Endothelial cell of umbilical vein (primary cell): ENCODE measurements at regions not wholly inside any gene's neighbourhood (a gene's known extent, or its start where the extent isn't known, plus 50 kb on each side); places are given as distances from the start of the nearest gene placed in this dataset.

Experiments
- BruUV-seq: library from RNA; stranded (reverse); fragments of 400-500 nt; replicated peaks from 2 replicates; lab custom pipeline; 2021; lab: Mats Ljungman, UMichigan
- CTCF ChIA-PET: fragments of 300-600, 350-600 bp; sonication (Branson Sonifier 250); formaldehyde crosslinking; loops from one replicate; lab custom pipeline; 2021; ENCODE audit warnings: antibody characterized with exemption, inconsistent platforms; lab: Charles Lee
- POLR2A ChIA-PET: fragments of 300-600, 350-600 bp; sonication (Branson Sonifier 250); formaldehyde crosslinking; loops from one replicate; lab custom pipeline; 2021; ENCODE audit warnings: antibody characterized with exemption, inconsistent platforms; lab: Charles Lee
- DNase-seq: peaks from one replicate; pipeline ENCODE4 v3.0.0-alpha.2; 2011; ENCODE audit warnings: low read depth, low spot score
- FAIRE-seq: peaks from 2 replicates; lab custom pipeline; 2011; peaks lifted over from hg19 to GRCh38; lab: Jason Lieb, UNC
- H2AFZ ChIP-seq: 2 replicates; pipeline ENCODE4 v1.6.0; 2012; ENCODE audit warnings: low read depth, low read length, control low read depth, inconsistent platforms
- H3K27ac ChIP-seq: 2 replicates; pipeline ENCODE4 v1.5.1; 2011; ENCODE audit warnings: low read depth, mild to moderate bottlenecking, control low read depth, low read length, moderate library complexity; ENCODE audit not compliant: insufficient read depth
- H3K27me3 ChIP-seq, 2 experiments: 2 replicates each; pipeline versions ENCODE4 v1.6.0 to v1.6.1; 2011; ENCODE audit warnings: low read length in 2 of 2, mixed read lengths in 1 of 2; ENCODE audit not compliant: control insufficient read depth in 2 of 2, insufficient read depth in 2 of 2
- H3K36me3 ChIP-seq, 2 experiments: 2 replicates in 1 of 2; 3 replicates in 1 of 2; pipeline ENCODE4 v1.5.1; 2011; ENCODE audit warnings: low read length in 2 of 2, mild to moderate bottlenecking in 1 of 2, moderate library complexity in 1 of 2; ENCODE audit not compliant: control insufficient read depth in 2 of 2, insufficient read depth in 2 of 2; ENCODE audit errors: extremely low read depth in 1 of 2
- H3K4me1 ChIP-seq: 3 replicates; pipeline ENCODE4 v1.5.1; 2011; ENCODE audit warnings: mild to moderate bottlenecking, low read length; ENCODE audit not compliant: control insufficient read depth, insufficient read depth; ENCODE audit errors: extremely low read depth
- H3K4me2 ChIP-seq: 2 replicates; pipeline ENCODE4 v1.6.1; 2011; ENCODE audit warnings: low read length, control low read depth, mixed read lengths; ENCODE audit not compliant: insufficient read depth
- H3K4me3 ChIP-seq, 3 experiments: fragments of 200-600 bp in 1 of 3; sonication (generic), shearing (Covaris generic) in 1 of 3; replicated peaks in 1 of 3; 2 replicates each; pipeline ENCODE4 v1.5.1; 2011 to 2016; ENCODE audit warnings: control low read depth in 3 of 3, low read length in 3 of 3, mild to moderate bottlenecking in 2 of 3, inconsistent platforms in 1 of 3, low read depth in 1 of 3, moderate library complexity in 1 of 3; ENCODE audit not compliant: insufficient read depth in 1 of 3
- H3K79me2 ChIP-seq: 2 replicates; pipeline ENCODE4 v1.6.0; 2012; ENCODE audit warnings: low read length, inconsistent platforms; ENCODE audit not compliant: control insufficient read depth, insufficient read depth
- H3K9ac ChIP-seq: replicated peaks from 2 replicates; pipeline ENCODE3; 2011; ENCODE audit warnings: low read length, control low read depth; ENCODE audit not compliant: insufficient read depth; ENCODE audit errors: extremely low read depth
- H3K9me1 ChIP-seq: replicated peaks from 3 replicates; pipeline ENCODE4 v1.6.0; 2011; ENCODE audit warnings: mild to moderate bottlenecking, low read length; ENCODE audit not compliant: control insufficient read depth, insufficient read depth; ENCODE audit errors: extremely low read depth
- H3K9me3 ChIP-seq: replicated peaks from 2 replicates; pipeline ENCODE4 v1.5.1; 2012; ENCODE audit warnings: low read length, inconsistent platforms; ENCODE audit not compliant: control insufficient read depth, insufficient read depth
- H4K20me1 ChIP-seq: replicated peaks from 2 replicates; pipeline ENCODE3; 2011; ENCODE audit warnings: mild to moderate bottlenecking, low read length; ENCODE audit not compliant: control insufficient read depth, insufficient read depth; ENCODE audit errors: extremely low read depth
- CTCF ChIP-seq, 2 donors: IDR thresholded peaks; 1 replicate in 1 of 2; 2 replicates in 1 of 2; pipeline ENCODE4 v1.5.1; 2011; ENCODE audit warnings: low read length in 2 of 2, mild to moderate bottlenecking in 2 of 2, moderate library complexity in 2 of 2, control low read depth in 1 of 2, inconsistent platforms in 1 of 2, low read depth in 1 of 2; ENCODE audit not compliant: insufficient read depth in 1 of 2; ENCODE audit errors: extremely low read depth in 1 of 2
- EZH2 ChIP-seq: IDR thresholded peaks from 2 replicates; pipeline ENCODE4 v1.6.1; 2012; ENCODE audit warnings: borderline replicate concordance, low read depth, mild to moderate bottlenecking, moderate library complexity, low read length, inconsistent platforms; ENCODE audit not compliant: severe bottlenecking
- FOS ChIP-seq: IDR thresholded peaks from 2 replicates; pipeline ENCODE4 v1.6.1; 2011; ENCODE audit warnings: mild to moderate bottlenecking, low read length, moderate library complexity, borderline replicate concordance; ENCODE audit not compliant: insufficient read depth
- GATA2 ChIP-seq: IDR thresholded peaks from 2 replicates; pipeline ENCODE4 v1.7.0; 2011; ENCODE audit warnings: low read depth, mild to moderate bottlenecking, moderate library complexity, mixed read lengths, low read length; ENCODE audit not compliant: insufficient read length, insufficient read depth
- JUN ChIP-seq: IDR thresholded peaks from 2 replicates; pipeline ENCODE4 v1.6.1; 2011; ENCODE audit warnings: borderline replicate concordance, low read depth; ENCODE audit not compliant: insufficient read length, insufficient read depth
- MAX ChIP-seq: IDR thresholded peaks from 2 replicates; pipeline ENCODE4 v1.6.1; 2011; ENCODE audit not compliant: insufficient read depth, insufficient read length
- MYC ChIP-seq: IDR thresholded peaks from one replicate; pipeline ENCODE4 v1.6.1; 2011; ENCODE audit warnings: mild to moderate bottlenecking, low read depth, low read length
- POLR2A ChIP-seq: IDR thresholded peaks from 2 replicates; pipeline ENCODE4 v1.6.1; 2012; ENCODE audit warnings: low read depth, mild to moderate bottlenecking, control low read depth, low read length
- POLR2AphosphoS5 ChIP-seq: IDR thresholded peaks from 2 replicates; pipeline ENCODE4 v1.6.1; 2012; ENCODE audit warnings: low read depth, mild to moderate bottlenecking, control low read depth, low read length, moderate library complexity; ENCODE audit not compliant: insufficient read depth
- dilution Hi-C: fragments of 300-500 bp; cut with MboI; formaldehyde crosslinking; loops from one replicate; pipeline ENCODE4 v1.15.0; 2019; ENCODE audit warnings: low sequenced_read_pairs; ENCODE audit not compliant: extremely low pct_ligation_motif_present
- intact Hi-C: fragments of 100-400 bp; cut with micrococcal nuclease; formaldehyde crosslinking; loops from one replicate; pipeline ENCODE4 v1.10.0; 2022

GRCh38 chr2:147548451-147548850 lies 296.4 kb upstream of the ACVR2A start:
- Histone ChIP-seq H4K20me1 (no peaks in the 10 kb centered on the region), H3K9ac (no peak overlapping the region), H3K4me2 (no peak overlapping the region), H3K36me3 (no peaks in the 10 kb centered on the region), H3K9me1 (no peaks in the 10 kb centered on the region), H3K79me2 (no peaks in the 10 kb centered on the region), H3K27me3 (no peaks in the 10 kb centered on the region), H2AFZ (no peak overlapping the region), H3K4me3 (no peak overlapping the region), H3K4me1 (no peaks in the 10 kb centered on the region), H3K27ac (no peak overlapping the region), H3K9me3 (peaks cover 2% of the 10 kb centered on the region)
- dilution Hi-C loops (no loop called here), intact Hi-C loops (no loop called here)
- POLR2A ChIA-PET = no interaction called here
- FAIRE-seq (no peak), DNase-seq (no peak)
- no peak for TF ChIP-seq FOS
- no peak for TF ChIP-seq POLR2A
- TF ChIP-seq JUN = no peak
- no peak for TF ChIP-seq MAX
- no peak for TF ChIP-seq EZH2
- TF ChIP-seq GATA2 = no peak
- no peak for TF ChIP-seq CTCF (IDR thresholded peaks at IDR 0.05; ENCODE audit: extremely low read depth in 1 of 2, insufficient read depth in 1 of 2, low read depth in 1 of 2, low read length in 2 of 2)
- TF ChIP-seq POLR2AphosphoS5 = no peak
- no peak for TF ChIP-seq MYC
- BruUV-seq = no TSS peak
- CTCF ChIA-PET = no interaction called here
